Testis (tissue), 2 donors: ENCODE measurements at regions not wholly inside any gene's neighbourhood (a gene's known extent, or its start where the extent isn't known, plus 50 kb on each side); places are given as distances from the start of the nearest gene placed in this dataset.

Experiments
- CTCF ChIP-seq, 3 experiments: fragments of 450-650 bp in 2 of 3; fragments of 200-600 bp in 1 of 3; sonication (generic) in 1 of 3; IDR thresholded peaks; one replicate each; pipeline ENCODE4 v1.5.1; 2016 to 2019; ENCODE audit warnings: antibody characterized with exemption in 3 of 3, mild to moderate bottlenecking in 2 of 3, moderate library complexity in 1 of 3
- POLR2A ChIP-seq: fragments of 450-650 bp; IDR thresholded peaks from one replicate; pipeline ENCODE4 v1.6.1; 2017; ENCODE audit warnings: antibody characterized with exemption, mild to moderate bottlenecking, moderate library complexity

GRCh38 chr17:77778636-77779489 lies 179.6 kb upstream of the TNRC6C start:
- TF ChIP-seq POLR2A (no peak), CTCF (IDR thresholded peaks at IDR 0.05) (no peak)
